Smooth muscle cell (in vitro differentiated cells): ENCODE measurements at regions not wholly inside any gene's neighbourhood (a gene's known extent, or its start where the extent isn't known, plus 50 kb on each side); places are given as distances from the start of the nearest gene placed in this dataset.

Experiments
- DNase-seq: peaks from one replicate; lab custom pipeline; 2025; ENCODE audit not compliant: unreplicated experiment; lab: John Stamatoyannopoulos, UW
- H2AFZ ChIP-seq: fragments of 200-600 bp; sonication (generic); 2 replicates; pipeline ENCODE4 v1.6.0; 2016; ENCODE audit warnings: antibody characterized with exemption, low read depth, mild to moderate bottlenecking
- H3F3A ChIP-seq: fragments of 200-600 bp; sonication (generic); 2 replicates; pipeline ENCODE4 v1.6.0; 2017; ENCODE audit warnings: antibody characterized with exemption, low read depth
- H3K27ac ChIP-seq: fragments of 200-600 bp; sonication (generic); 2 replicates; pipeline ENCODE4 v1.5.1; 2016; ENCODE audit warnings: low read depth, mild to moderate bottlenecking
- H3K27me3 ChIP-seq: fragments of 200-600 bp; sonication (generic); 2 replicates; pipeline ENCODE4 v1.6.1; 2016; ENCODE audit warnings: low read depth, mild to moderate bottlenecking
- H3K36me3 ChIP-seq: fragments of 200-600 bp; sonication (generic); 2 replicates; pipeline ENCODE4 v1.5.1; 2016; ENCODE audit warnings: low read depth
- H3K4me1 ChIP-seq: fragments of 200-600 bp; sonication (generic); 2 replicates; pipeline ENCODE4 v1.5.1; 2016; ENCODE audit warnings: low read depth
- H3K4me2 ChIP-seq: fragments of 200-600 bp; sonication (generic); 2 replicates; pipeline ENCODE4 v1.6.0; 2016; ENCODE audit warnings: mild to moderate bottlenecking
- H3K4me3 ChIP-seq: fragments of 200-600 bp; sonication (generic); 2 replicates; pipeline ENCODE4 v1.5.1; 2016; ENCODE audit warnings: mild to moderate bottlenecking
- H3K79me2 ChIP-seq: fragments of 200-600 bp; sonication (generic); 2 replicates; pipeline ENCODE4 v1.6.0; 2016; ENCODE audit warnings: low read depth, mild to moderate bottlenecking
- H3K9ac ChIP-seq: fragments of 200-600 bp; sonication (generic); 2 replicates; pipeline ENCODE4 v1.6.0; 2016; ENCODE audit warnings: low read depth
- H3K9me3 ChIP-seq: fragments of 200-600 bp; sonication (generic); replicated peaks from 2 replicates; pipeline ENCODE4 v1.5.1; 2016; ENCODE audit warnings: low read depth
- H4K20me1 ChIP-seq: fragments of 200-600 bp; sonication (generic); 2 replicates; pipeline ENCODE4 v1.6.0; 2016; ENCODE audit warnings: low read depth
- WGBS: methylation state at CpG from one replicate; pipeline ENCODE4 v1.1.7; 2016; ENCODE audit warnings: low lambda C conversion rate; 5-methylcytosine and 5-hydroxymethylcytosine counted together
- TF ChIP-seq, protein P1 (sequence below): fragments of 200-600 bp; sonication (generic); IDR thresholded peaks from 2 replicates; pipeline ENCODE4 v1.5.1; 2017; ENCODE audit warnings: borderline replicate concordance, mild to moderate bottlenecking, antibody characterized with exemption; ENCODE audit not compliant: insufficient read depth, poor library complexity, severe bottlenecking

GRCh38 chr2:16943279-16943958 is 277.8 kb upstream of the CYRIA start:
- H3K9ac ChIP-seq = no peak overlapping the region
- TF ChIP-seq, protein P1, sequence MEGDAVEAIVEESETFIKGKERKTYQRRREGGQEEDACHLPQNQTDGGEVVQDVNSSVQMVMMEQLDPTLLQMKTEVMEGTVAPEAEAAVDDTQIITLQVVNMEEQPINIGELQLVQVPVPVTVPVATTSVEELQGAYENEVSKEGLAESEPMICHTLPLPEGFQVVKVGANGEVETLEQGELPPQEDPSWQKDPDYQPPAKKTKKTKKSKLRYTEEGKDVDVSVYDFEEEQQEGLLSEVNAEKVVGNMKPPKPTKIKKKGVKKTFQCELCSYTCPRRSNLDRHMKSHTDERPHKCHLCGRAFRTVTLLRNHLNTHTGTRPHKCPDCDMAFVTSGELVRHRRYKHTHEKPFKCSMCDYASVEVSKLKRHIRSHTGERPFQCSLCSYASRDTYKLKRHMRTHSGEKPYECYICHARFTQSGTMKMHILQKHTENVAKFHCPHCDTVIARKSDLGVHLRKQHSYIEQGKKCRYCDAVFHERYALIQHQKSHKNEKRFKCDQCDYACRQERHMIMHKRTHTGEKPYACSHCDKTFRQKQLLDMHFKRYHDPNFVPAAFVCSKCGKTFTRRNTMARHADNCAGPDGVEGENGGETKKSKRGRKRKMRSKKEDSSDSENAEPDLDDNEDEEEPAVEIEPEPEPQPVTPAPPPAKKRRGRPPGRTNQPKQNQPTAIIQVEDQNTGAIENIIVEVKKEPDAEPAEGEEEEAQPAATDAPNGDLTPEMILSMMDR = no peak
- H3K9me3 ChIP-seq = no peaks in the 10 kb centered on the region
- H3K36me3 ChIP-seq = no peaks in the 10 kb centered on the region
- no peak overlapping the region for H3K4me2 ChIP-seq
- H3K27me3 ChIP-seq = no peaks in the 10 kb centered on the region
- no peaks in the 10 kb centered on the region for H3F3A ChIP-seq
- WGBS = 94% methylated on average over 4 of the region's 4 CpGs
- H3K79me2 ChIP-seq = no peaks in the 10 kb centered on the region
- H2AFZ ChIP-seq = no peak overlapping the region
- no peak overlapping the region for H3K27ac ChIP-seq
- no peaks in the 10 kb centered on the region for H4K20me1 ChIP-seq
- DNase-seq = no peak
- no peak overlapping the region for H3K4me3 ChIP-seq
- no peaks in the 10 kb centered on the region for H3K4me1 ChIP-seq

DNA sequence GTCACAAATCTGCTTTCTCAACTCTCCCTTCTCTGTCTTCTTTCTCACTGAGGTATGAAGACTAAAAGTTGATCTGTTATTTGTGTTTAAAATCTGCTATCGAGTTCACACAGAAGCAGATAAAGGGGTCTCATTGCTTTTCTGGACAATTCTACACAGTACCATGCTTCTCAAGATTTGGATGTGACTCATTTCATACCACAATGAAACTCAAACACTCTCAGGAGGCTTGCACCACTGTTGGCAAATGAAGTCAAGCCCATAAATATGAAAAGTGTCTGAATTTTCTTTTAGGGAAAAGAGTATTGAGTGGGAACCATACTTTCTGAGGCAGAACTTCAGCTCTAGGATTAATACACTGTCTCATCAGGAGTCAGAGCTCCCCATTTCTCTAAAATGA is 274.6 kb upstream of the CYRIA start:
- Histone ChIP-seq H3K4me1 (no peaks in the 10 kb centered on the region), H3K27ac (no peak overlapping the region), H4K20me1 (no peaks in the 10 kb centered on the region), H3K4me2 (no peak overlapping the region), H3K36me3 (no peaks in the 10 kb centered on the region), H3K4me3 (no peak overlapping the region), H3K9me3 (no peaks in the 10 kb centered on the region), H3K27me3 (no peaks in the 10 kb centered on the region), H3K9ac (no peak overlapping the region), H2AFZ (no peak overlapping the region), H3K79me2 (no peaks in the 10 kb centered on the region), H3F3A (no peaks in the 10 kb centered on the region)
- DNase-seq = no peak
- 91% methylated on average over 1 of the region's 1 CpG for WGBS
- TF ChIP-seq, protein P1 = no peak

GRCh38 chr2:16939771-16940170 is 274.1 kb upstream of the CYRIA start:
- Histone ChIP-seq H3K79me2 (no peaks in the 10 kb centered on the region), H3K9ac (no peak overlapping the region), H2AFZ (no peak overlapping the region), H3K27ac (no peak overlapping the region), H3K4me2 (no peak overlapping the region), H3K4me1 (no peaks in the 10 kb centered on the region), H3K9me3 (no peaks in the 10 kb centered on the region), H4K20me1 (no peaks in the 10 kb centered on the region), H3F3A (no peaks in the 10 kb centered on the region), H3K27me3 (no peaks in the 10 kb centered on the region), H3K4me3 (no peak overlapping the region), H3K36me3 (no peaks in the 10 kb centered on the region)
- no peak for DNase-seq
- TF ChIP-seq, protein P1 = no peak
- 36% methylated on average over 1 of the region's 1 CpG for WGBS

- Histone ChIP-seq H3K79me2 (no peaks in the 10 kb centered on the region), H3K4me3 (no peak overlapping the region), H3K27me3 (no peaks in the 10 kb centered on the region), H3F3A (no peaks in the 10 kb centered on the region), H3K9me3 (no peaks in the 10 kb centered on the region), H3K4me1 (no peaks in the 10 kb centered on the region), H3K27ac (no peak overlapping the region), H3K36me3 (no peaks in the 10 kb centered on the region), H3K4me2 (no peak overlapping the region), H3K9ac (no peak overlapping the region), H4K20me1 (no peaks in the 10 kb centered on the region), H2AFZ (no peak overlapping the region)
- TF ChIP-seq, protein P1 = no peak
- no peak for DNase-seq
- WGBS = 57% methylated on average over 4 of the region's 4 CpGs
Measured at GRCh38 chr2:16933355-16933754, 267.7 kb upstream of the CYRIA start.
